Spleen (tissue), 7 donors: ENCODE measurements at regions not wholly inside any gene's neighbourhood (a gene's known extent, or its start where the extent isn't known, plus 50 kb on each side); places are given as distances from the start of the nearest gene placed in this dataset.

Experiments used
- CTCF ChIP-seq, 11 experiments: fragments of 200-600 bp in 7 of 11; fragments of 450-650 bp in 4 of 11; sonication (generic) in 4 of 11; IDR thresholded peaks in 8 of 11; conservative IDR thresholded peaks in 3 of 11; 1 replicate in 7 of 11; 2 replicates in 4 of 11; pipeline versions ENCODE4 v1.4.0 to v1.8.0; 2016 to 2021; ENCODE audit warnings: antibody characterized with exemption in 11 of 11, inconsistent platforms in 4 of 11, mild to moderate bottlenecking in 1 of 11
- POLR2A ChIP-seq, 3 donors: fragments of 450-650 bp; IDR thresholded peaks; one replicate each; pipeline ENCODE4 v1.5.1; 2017; ENCODE audit warnings: antibody characterized with exemption in 3 of 3, mild to moderate bottlenecking in 1 of 3
- POLR2AphosphoS5 ChIP-seq, 3 donors: sonication (generic); formaldehyde crosslinking; IDR thresholded peaks; one replicate each; pipeline ENCODE4 v1.5.1; 2017; ENCODE audit warnings: antibody characterized with exemption in 3 of 3
- donor health status: DM: no; HTN: no; CAD: no; lungs with moderate emphysema.
- donor health status: DM: no; HTN: no; CAD: no.
- donor health status: DM: no; HTN: no; CAD: no.

GRCh38 chr5:125422342-125422741 is 675.9 kb upstream of the ZNF608 start:
- TF ChIP-seq CTCF (IDR thresholded peaks at IDR 0.05 in 8 of 11, conservative IDR thresholded peaks at IDR 0.05 in 3 of 11) = no peak
- TF ChIP-seq POLR2AphosphoS5 (IDR thresholded peaks at IDR 0.05) = no peak
- TF ChIP-seq POLR2A (IDR thresholded peaks at IDR 0.05) = no peak
